NCI-H2107 treated with DMSO at 0.1 percent for 48 hours (cell line): ENCODE measurements at regions not wholly inside any gene's neighbourhood (a gene's known extent, or its start where the extent isn't known, plus 50 kb on each side); places are given as distances from the start of the nearest gene placed in this dataset.
"Not testable (repeated sequence)": the region's sequence is repeated elsewhere in the genome, so short reads cannot be mapped to it uniquely, and the experiment has no call there.

ENCODE experiments used
- DNase-seq: peaks from one replicate; lab custom pipeline; 2025; ENCODE audit not compliant: unreplicated experiment; lab: John Stamatoyannopoulos, UW

DNA sequence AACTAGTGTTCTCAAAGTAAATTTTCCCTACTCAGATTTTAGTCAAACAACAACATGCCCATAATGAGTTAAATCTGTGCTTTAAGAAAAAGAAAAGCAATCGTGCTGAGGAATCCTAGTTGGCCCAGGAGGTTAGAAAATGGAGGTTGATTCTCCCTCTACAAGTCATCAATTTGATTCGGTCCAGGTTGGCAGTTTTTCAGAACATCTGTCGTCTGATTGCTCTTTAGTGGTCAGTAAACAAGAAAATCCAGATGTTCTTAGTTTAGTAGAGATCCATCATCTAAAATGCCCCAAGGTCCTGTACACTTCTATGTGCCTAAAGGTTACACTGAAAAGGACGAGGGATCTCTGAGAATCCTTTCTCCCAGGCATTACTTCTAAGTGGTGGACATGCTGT, 659.2 kb downstream of the MTRR start:
- no peak for DNase-seq

DNA sequence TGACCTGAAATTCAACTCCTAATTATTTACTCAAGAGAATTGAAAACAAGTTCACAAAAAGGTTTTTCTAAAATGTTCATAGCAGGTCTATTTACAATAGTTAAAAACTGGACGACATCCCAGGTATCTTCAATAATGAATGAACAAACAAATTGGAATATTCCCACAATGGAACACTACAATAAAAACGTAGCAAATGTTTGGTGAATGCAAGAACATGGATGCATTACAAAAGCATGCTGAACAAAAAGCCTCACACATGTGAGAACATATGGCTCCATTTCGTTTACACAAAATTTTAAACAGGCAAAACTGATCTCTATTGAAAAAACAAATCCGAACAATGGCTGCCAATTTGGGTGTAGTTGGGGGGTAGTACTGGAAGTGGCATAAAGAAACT, 669.9 kb downstream of the MTRR start:
- DNase-seq, result peak; percentile 17

GRCh38 chr5:8540317-8540716, 671.4 kb downstream of the MTRR start:
- no peak for DNase-seq

GRCh38 chr5:8550921-8551320, 682.0 kb downstream of the MTRR start:
- DNase-seq, result no peak

DNA sequence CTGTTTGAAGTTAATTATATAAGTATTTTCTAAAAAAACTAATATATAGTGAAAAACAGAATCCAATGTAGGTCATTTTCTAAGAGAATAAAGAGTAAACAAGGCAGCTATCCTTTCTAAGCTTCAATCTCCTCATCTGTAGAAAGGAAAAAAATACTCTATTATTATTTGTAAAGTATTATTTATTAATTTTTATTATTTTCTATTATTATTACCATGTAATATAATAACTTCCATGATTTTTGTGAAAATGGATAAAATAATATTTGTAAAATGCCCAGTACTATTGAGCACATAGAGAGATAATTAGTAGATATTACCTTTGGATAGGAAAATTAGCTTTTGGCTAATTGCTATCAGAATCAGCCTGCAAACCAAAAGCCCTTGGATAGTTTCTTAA, 684.4 kb downstream of the MTRR start:
- DNase-seq, result no peak

- no peak for DNase-seq
Measured at GRCh38 chr5:8557728-8558127, 688.8 kb downstream of the MTRR start.

- no peak for DNase-seq
Measured at GRCh38 chr5:8560776-8561175, 691.8 kb downstream of the MTRR start.

- DNase-seq, result no peak
Measured at GRCh38 chr5:8561224-8561840, 692.4 kb downstream of the MTRR start.

DNA sequence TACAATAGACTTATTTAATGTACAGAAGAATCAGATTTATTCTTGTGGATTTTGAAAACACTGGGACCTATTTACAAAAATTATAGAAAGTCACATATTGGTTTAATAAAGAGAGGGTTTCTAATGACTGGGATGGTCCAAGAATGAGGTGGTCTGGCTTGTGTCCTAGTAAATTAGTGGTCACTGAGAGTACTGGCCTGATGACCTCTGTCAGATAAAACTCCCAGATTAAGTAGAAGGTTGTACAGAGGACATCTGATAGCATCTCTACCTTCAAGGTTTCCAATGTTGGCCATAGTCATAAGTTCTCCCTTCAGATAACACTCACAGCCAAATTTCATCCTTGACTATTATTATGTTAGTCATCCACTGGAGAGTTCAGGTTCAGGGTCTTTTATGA, 692.9 kb downstream of the MTRR start:
- DNase-seq, result no peak

DNA sequence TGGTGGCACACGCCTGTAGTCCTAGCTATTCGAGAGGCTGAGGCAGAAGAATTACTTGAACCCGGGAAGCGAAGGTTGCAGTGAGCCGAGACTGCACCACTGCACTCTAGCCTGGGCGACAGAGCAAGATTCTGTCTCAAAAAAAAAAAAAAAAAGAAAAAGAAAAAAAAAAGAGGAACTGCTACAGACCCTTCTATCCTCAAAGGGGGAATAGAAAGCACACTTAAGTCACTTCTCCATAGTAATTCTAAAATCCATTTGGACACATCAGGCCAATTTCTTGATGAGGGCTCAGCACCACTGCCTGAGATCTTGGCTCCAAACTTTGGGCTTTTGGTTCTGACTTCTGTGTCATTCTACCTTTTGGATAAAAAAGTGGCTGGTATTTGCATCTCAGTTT, 694.6 kb downstream of the MTRR start:
- DNase-seq, result not testable (repeated sequence)

DNA sequence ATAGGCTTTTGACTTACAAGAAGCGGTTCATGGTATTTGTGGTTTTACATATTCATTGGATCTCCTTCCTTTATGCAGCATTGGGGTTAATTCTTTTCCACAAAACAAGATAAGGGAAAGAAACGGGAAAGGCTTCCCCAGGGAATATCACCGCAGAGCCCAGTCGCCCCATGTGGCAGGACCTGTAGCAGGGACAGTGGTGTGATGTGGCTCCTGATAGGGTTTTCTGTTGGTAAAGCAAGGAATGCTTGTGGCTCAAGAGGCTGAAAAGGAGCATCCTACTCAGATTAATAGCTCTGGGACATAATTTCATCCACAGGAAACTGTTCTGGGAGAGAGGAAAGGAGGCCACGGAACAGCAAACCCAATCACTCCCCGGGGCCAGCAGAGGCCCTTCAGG, 699.9 kb downstream of the MTRR start:
- DNase-seq, result peak; percentile 6

DNA sequence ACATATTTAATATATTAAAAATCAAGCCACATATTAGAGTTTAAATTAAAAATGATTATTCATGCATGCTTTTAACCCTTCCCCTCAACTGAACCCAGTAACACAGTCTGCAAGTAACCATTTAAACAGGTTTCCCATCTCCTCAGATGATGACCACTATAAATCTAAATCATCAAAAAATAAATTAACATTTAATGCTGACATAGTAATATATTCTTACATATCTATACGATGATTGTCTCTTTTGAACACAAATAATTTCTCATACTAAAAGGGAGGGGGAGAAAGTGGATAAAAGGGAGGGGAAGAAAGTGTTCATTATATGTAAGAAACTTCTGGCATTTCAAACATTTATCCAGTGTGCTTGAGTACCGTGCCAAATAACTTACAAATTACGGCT, 701.6 kb downstream of the MTRR start:
- DNase-seq, result no peak

- DNase-seq, result no peak
Measured at GRCh38 chr5:8576178-8576577, 707.2 kb downstream of the MTRR start.

DNA sequence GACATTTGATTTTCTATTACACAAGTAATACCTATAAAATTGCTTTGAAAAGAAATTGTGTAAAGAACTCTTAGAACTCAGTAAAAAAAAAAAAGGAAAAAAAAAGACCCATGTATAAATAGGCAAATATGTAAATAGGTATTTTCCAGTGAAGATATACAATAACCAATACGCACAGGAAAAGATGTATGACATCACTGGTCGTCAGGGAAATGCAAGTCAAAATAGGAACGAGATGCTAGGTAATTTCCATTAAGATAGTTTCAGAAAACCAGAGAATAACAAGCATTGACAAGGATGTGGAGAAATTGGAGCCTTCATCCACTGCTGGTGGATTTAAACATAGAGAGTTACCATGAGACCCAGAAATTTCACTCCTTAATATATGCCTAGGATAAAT, 708.8 kb downstream of the MTRR start:
- DNase-seq, result no peak

DNA sequence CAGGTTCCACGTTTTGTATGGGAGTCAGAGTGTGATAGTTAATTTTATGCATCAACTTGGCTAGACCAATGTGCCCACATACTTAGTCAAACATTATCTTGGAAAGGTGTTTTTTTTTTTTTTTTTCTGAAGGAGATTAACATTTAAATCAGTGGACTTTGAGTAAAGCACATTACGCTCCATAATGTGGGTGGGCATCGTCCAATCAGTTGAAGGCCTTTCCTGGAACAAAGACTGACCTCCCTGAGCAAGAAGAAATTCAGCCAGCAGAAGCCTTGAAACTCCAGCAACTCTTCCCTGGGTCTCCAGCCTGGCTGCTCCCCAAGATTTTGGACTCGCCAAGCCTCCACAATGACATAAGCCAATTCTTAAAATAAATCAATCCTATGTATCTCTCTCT, 711.4 kb downstream of the MTRR start:
- DNase-seq, result no peak

DNA sequence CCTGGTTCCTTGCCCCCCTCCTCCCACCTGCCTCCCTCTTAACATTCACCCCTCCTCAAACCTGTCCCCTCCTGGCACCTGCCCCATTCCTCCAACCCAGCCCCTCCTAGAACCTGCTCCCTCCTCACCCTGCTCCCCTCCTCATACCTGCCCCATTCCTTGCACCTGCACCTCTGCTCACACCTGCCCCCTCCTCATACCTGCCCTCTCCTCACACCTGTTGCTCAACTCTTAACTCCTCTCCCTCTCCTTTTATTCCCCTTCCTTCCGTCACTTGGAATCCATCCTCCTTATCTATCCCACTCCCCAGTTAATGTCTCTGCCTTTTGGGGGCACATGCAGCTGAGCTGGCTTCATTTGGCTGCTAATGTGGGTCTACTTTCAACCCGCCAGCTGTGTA, 712.1 kb downstream of the MTRR start:
- DNase-seq, result no peak

DNA sequence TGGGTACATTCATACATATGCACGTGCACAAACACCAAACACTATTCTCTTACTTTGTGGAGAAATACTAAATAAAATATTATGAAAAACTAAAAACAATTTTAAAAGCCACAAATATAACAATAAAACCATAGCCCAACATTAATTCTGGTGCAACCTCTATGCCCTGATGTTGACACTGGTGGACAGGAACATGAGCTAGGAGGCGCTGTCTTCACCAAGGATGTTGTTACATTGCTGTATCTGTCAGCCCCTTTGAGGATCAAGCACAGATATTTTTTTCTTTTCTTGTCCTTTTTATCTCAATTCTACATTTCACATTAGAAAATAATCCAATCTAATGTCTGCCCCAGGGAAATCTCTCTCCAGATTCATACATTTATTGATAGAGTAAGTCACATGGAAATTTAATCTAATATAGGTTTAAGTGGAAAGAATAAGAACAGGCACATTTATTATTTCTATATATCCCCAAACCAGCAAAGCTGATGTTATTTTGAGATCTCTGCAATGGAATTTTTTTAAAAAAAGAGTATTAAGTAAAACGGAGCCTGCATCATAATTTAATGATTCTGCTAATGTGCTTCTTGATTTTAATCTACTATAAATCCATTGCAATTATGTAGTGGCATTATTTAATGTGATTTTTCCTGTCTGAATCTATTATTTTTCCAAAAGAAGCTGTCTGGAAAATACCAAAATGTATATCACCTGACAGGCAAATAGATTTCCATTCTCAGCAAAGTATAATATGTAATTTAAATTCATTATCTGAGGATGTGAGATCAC, 716.5 kb downstream of the MTRR start:
- no peak for DNase-seq

- no peak for DNase-seq
Measured at GRCh38 chr5:8590959-8591358, 722.0 kb downstream of the MTRR start.

DNA sequence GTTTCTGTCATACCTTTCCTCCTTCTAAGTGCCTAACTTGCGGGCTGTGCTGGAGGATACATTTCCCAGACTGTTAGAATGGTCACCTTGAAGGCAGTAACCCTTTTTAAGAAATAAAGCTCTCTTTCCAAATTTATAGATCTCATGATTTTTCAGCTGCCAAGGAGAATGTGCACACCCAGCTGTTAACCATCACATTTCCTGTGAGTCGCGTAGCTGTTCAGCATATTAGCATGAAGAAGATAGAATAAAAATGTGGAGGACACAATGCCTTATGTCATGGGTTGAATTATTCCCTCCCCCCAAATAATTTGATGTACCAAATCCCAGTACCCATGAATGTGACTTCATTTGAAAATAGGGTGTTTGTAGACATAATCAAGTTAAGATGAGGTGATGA, 729.4 kb downstream of the MTRR start:
- DNase-seq, result no peak

DNA sequence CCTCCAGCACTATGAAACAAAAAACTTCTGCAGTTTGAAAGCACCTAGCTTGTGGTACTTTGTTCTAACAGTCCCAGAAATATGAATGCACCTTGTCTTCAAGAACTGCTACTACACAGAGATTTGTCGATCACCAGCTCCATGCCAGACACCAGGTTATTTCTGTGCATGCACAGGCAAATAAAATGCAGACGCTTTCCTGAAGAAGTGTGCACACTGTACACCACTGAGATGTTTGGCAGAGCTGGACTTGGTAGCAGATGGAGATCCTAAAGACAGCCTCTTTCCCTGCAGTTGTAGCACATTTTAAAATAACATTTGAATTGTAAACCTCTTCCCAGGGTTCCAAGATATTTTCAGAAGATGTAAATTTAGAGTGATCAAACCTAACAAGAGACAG, 730.0 kb downstream of the MTRR start:
- DNase-seq, result no peak

- DNase-seq, result no peak
Measured at GRCh38 chr5:8600843-8601242, 731.9 kb downstream of the MTRR start.

- no peak for DNase-seq
Measured at GRCh38 chr5:8601831-8602354, 732.9 kb downstream of the MTRR start.

- DNase-seq, result no peak
Measured at GRCh38 chr5:8606231-8606630, 737.3 kb downstream of the MTRR start.
